ENCODE measurements at regions not wholly inside any gene's neighbourhood (a gene's known extent, or its start where the extent isn't known, plus 50 kb on each side); places are given as distances from the start of the nearest gene placed in this dataset.

DNA sequence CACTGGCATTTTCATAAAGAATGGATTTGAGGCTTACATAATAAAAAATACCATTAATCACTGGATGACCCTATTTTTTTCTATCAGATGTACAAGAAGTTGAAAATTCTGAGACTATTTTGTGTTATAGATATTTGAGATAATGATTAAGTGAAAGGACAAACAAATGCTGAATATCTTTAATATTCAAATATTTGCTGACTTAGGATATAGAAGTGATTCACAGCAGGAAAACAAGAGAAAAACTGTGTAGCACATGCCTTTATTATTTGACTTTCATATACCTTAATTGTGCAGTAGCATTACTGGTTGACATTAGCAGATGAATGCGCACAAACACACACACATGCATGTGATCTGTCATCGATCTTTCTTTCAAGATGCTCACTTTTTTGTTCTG lies 766.5 kb downstream of the SATB2 start:
- 93% methylated on average over 2 of the region's 2 CpGs for WGBS
- no peak overlapping the region for H3K4me3 ChIP-seq
- H3K9me3 ChIP-seq, result no peaks in the 10 kb centered on the region

DNA sequence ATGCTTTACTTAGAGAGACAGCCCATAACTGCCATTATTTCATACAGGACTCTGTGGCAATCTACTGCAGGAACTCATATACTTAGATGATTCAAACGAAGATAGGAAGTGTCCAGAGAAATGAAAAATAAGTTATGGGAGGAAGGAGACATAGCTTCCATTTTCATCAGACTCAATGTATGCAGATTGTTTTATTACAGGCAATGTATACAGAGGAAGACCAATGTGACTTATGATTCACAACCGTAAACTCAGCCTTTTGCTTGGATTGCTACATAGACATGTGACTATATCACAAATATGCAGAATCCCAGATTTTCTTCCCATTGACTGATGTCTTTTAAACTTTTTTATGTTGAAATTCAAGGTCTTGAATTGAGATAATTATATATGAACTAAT lies 793.4 kb downstream of the SATB2 start:
- Histone ChIP-seq H3K36me3 (no peaks in the 10 kb centered on the region), H3K27ac (no peak overlapping the region), H3K9me3 (no peaks in the 10 kb centered on the region), H3K4me1 (peaks cover 4% of the 10 kb centered on the region), H3K27me3 (no peaks in the 10 kb centered on the region), H3K4me3 (no peak overlapping the region)
- TF ChIP-seq EP300 (IDR thresholded peaks at IDR 0.05) (no peak), POLR2AphosphoS5 (IDR thresholded peaks at IDR 0.05) (no peak), POLR2A (IDR thresholded peaks at IDR 0.05) (no peak)
- TF ChIP-seq, protein P1, sequence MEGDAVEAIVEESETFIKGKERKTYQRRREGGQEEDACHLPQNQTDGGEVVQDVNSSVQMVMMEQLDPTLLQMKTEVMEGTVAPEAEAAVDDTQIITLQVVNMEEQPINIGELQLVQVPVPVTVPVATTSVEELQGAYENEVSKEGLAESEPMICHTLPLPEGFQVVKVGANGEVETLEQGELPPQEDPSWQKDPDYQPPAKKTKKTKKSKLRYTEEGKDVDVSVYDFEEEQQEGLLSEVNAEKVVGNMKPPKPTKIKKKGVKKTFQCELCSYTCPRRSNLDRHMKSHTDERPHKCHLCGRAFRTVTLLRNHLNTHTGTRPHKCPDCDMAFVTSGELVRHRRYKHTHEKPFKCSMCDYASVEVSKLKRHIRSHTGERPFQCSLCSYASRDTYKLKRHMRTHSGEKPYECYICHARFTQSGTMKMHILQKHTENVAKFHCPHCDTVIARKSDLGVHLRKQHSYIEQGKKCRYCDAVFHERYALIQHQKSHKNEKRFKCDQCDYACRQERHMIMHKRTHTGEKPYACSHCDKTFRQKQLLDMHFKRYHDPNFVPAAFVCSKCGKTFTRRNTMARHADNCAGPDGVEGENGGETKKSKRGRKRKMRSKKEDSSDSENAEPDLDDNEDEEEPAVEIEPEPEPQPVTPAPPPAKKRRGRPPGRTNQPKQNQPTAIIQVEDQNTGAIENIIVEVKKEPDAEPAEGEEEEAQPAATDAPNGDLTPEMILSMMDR (IDR thresholded peaks at IDR 0.05), result no peak
- WGBS, result 89% methylated on average over 2 of the region's 2 CpGs
- no peak for DNase-seq (ENCODE audit: low spot score in 2 of 2)

More for the DNA sequence above, 766.5 kb downstream of the SATB2 start:
- H3K4me1 ChIP-seq, result no peaks in the 10 kb centered on the region
- no peaks in the 10 kb centered on the region for H3K27me3 ChIP-seq
- H3K36me3 ChIP-seq, result no peaks in the 10 kb centered on the region
- no peak overlapping the region for H3K27ac ChIP-seq
- DNase-seq (ENCODE audit: low spot score in 2 of 2), result no peak
- TF ChIP-seq POLR2AphosphoS5 (IDR thresholded peaks at IDR 0.05) (no peak), POLR2A (IDR thresholded peaks at IDR 0.05) (no peak), EP300 (IDR thresholded peaks at IDR 0.05) (no peak)
- TF ChIP-seq, protein P1 (IDR thresholded peaks at IDR 0.05), result no peak

DNA sequence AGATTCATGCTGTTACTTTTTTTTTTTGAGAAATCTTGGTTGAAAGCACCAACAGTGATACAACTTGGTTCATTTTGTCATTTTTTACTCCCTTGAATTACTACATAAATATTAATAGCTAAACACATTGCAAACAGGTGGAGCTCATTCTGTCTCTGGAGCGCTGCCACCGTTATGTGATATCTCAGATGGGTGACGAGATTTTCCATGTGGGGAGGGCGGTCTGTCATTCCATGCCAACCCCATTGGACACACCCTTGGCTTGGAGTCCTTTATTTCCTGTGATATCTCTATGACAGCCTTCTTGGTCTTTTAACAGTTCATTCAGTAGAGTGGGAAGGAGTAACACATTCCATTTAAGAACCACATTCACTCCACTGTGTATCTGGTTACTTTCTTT lies 794.8 kb downstream of the SATB2 start:
- DNase-seq (ENCODE audit: low spot score in 2 of 2), result no peak
- no peaks in the 10 kb centered on the region for H3K36me3 ChIP-seq
- no peak overlapping the region for H3K27ac ChIP-seq
- no peaks in the 10 kb centered on the region for H3K9me3 ChIP-seq
- peaks cover 8% of the 10 kb centered on the region for H3K4me1 ChIP-seq
- no peaks in the 10 kb centered on the region for H3K27me3 ChIP-seq
- WGBS, result 27% methylated on average over 4 of the region's 4 CpGs
- TF ChIP-seq, protein P1 (IDR thresholded peaks at IDR 0.05), result no peak
- TF ChIP-seq POLR2AphosphoS5 (IDR thresholded peaks at IDR 0.05) (no peak), POLR2A (IDR thresholded peaks at IDR 0.05) (no peak), EP300 (IDR thresholded peaks at IDR 0.05) (no peak)
- no peak overlapping the region for H3K4me3 ChIP-seq

DNA sequence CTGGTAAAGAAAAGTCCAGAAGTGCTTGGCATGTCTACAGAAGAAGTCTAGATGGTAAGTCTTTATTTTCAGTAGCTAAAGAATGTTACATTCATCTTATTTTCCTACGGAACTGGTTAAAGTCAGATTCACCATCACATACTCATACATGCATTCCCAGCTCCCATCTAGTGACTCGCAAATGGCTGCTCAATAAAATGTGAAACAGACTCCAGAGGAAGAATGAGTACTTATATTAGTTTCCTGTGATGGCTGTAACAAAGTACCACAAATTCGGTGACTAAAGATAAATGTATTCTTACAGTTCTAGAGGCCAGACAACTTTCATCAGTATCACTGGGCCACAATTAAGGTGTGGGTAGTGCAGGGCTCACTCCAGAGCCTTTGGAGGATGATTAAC lies 797.2 kb downstream of the SATB2 start:
- no peaks in the 10 kb centered on the region for H3K36me3 ChIP-seq
- no peak overlapping the region for H3K4me3 ChIP-seq
- DNase-seq (ENCODE audit: low spot score in 2 of 2), result no peak
- WGBS, result 90% methylated on average over 3 of the region's 3 CpGs
- no peak overlapping the region for H3K27ac ChIP-seq
- TF ChIP-seq EP300 (IDR thresholded peaks at IDR 0.05), result no peak
- TF ChIP-seq POLR2A (IDR thresholded peaks at IDR 0.05), result no peak
- TF ChIP-seq, protein P1 (IDR thresholded peaks at IDR 0.05), result no peak
- no peak for TF ChIP-seq POLR2AphosphoS5 (IDR thresholded peaks at IDR 0.05)
- no peaks in the 10 kb centered on the region for H3K27me3 ChIP-seq
- peaks cover 8% of the 10 kb centered on the region for H3K4me1 ChIP-seq
- no peaks in the 10 kb centered on the region for H3K9me3 ChIP-seq

DNA sequence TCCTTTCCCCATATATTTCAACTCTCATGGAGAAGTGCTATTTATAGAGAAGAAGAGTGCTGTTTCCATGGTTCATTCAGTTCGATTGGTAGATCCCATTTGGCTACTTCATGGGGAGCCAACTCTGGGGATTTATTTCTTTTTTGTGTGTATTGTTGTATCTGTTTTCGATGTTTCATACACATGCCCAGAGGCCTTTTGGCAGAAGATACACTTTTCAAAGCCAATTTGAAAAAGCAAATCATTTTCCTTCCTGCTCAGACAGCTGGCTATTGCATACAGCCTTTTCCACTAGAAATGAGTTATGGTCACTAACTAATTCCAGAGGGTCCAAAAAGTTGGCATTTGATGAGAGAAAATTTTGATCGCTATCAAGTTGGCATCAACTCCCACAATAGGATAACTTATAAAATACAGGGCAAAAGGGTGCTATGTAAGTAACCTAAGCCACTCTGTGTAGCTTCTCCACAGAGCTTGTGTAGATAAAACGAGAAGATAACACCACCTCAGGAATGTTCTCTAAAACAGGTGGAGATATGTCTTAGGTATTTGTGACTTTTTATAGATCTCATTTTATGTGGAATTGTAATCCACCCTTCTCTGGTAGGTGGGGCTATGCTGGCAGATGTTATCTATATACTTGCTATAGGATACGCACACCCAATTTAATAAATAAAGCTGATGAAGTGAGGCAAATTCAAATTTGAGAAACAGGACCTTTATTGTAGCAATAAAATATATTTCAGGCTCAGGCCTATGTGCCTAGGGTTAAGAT lies 798.5 kb downstream of the SATB2 start:
- Histone ChIP-seq H3K36me3 (no peaks in the 10 kb centered on the region), H3K27ac (no peak overlapping the region), H3K9me3 (no peaks in the 10 kb centered on the region), H3K4me3 (no peak overlapping the region), H3K27me3 (no peaks in the 10 kb centered on the region), H3K4me1 (peaks cover 8% of the 10 kb centered on the region)
- DNase-seq (ENCODE audit: low spot score in 2 of 2), result no peak
- no peak for TF ChIP-seq POLR2AphosphoS5 (IDR thresholded peaks at IDR 0.05)
- TF ChIP-seq, protein P1 (IDR thresholded peaks at IDR 0.05), result no peak
- TF ChIP-seq EP300 (IDR thresholded peaks at IDR 0.05), result no peak
- no peak for TF ChIP-seq POLR2A (IDR thresholded peaks at IDR 0.05)
- WGBS, result 27% methylated on average over 5 of the region's 5 CpGs

Measured in suprapubic skin (tissue), 4 donors.